ENCODE measurements at regions not wholly inside any gene's neighbourhood (a gene's known extent, or its start where the extent isn't known, plus 50 kb on each side); places are given as distances from the start of the nearest gene placed in this dataset.

DNA sequence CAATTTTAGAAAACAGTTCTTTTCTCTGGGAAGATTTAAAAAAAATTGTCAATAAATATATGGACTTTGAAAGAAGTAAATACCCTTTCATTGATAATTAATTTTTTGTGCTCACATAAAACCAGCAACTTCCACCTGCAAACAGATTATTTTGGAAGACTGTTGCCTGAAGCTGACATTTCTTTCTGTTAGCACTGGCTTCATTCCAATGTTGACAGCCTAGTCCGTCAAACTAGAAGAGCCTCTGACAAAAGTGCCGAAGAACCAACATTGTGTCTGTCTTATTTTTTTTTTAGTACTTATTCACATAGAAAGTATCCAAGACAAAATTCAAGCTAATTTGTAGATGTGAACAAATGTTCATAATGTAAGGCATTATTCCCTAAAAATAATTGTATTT, 108.6 kb upstream of the TMEM161B start:
- TF ChIP-seq, protein P1, sequence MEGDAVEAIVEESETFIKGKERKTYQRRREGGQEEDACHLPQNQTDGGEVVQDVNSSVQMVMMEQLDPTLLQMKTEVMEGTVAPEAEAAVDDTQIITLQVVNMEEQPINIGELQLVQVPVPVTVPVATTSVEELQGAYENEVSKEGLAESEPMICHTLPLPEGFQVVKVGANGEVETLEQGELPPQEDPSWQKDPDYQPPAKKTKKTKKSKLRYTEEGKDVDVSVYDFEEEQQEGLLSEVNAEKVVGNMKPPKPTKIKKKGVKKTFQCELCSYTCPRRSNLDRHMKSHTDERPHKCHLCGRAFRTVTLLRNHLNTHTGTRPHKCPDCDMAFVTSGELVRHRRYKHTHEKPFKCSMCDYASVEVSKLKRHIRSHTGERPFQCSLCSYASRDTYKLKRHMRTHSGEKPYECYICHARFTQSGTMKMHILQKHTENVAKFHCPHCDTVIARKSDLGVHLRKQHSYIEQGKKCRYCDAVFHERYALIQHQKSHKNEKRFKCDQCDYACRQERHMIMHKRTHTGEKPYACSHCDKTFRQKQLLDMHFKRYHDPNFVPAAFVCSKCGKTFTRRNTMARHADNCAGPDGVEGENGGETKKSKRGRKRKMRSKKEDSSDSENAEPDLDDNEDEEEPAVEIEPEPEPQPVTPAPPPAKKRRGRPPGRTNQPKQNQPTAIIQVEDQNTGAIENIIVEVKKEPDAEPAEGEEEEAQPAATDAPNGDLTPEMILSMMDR (IDR thresholded peaks at IDR 0.05; ENCODE audit: insufficient read depth, low read depth, low read length): no peak
- no peak for TF ChIP-seq EZH2 (IDR thresholded peaks at IDR 0.05; ENCODE audit: insufficient read depth, low read length)
